HG02852 (cell line): ENCODE measurements at regions not wholly inside any gene's neighbourhood (a gene's known extent, or its start where the extent isn't known, plus 50 kb on each side); places are given as distances from the start of the nearest gene placed in this dataset.
A peak's percentile ranks its signal among the peaks of the same experiment; 100 is the strongest.

Experiments
- ATAC-seq: cut with Tn5 transposase; IDR thresholded peaks from one replicate; pipeline ENCODE4 v1.9.1; 2021; ENCODE audit warnings: mild to moderate bottlenecking, moderate library complexity; ENCODE audit not compliant: unreplicated experiment

DNA sequence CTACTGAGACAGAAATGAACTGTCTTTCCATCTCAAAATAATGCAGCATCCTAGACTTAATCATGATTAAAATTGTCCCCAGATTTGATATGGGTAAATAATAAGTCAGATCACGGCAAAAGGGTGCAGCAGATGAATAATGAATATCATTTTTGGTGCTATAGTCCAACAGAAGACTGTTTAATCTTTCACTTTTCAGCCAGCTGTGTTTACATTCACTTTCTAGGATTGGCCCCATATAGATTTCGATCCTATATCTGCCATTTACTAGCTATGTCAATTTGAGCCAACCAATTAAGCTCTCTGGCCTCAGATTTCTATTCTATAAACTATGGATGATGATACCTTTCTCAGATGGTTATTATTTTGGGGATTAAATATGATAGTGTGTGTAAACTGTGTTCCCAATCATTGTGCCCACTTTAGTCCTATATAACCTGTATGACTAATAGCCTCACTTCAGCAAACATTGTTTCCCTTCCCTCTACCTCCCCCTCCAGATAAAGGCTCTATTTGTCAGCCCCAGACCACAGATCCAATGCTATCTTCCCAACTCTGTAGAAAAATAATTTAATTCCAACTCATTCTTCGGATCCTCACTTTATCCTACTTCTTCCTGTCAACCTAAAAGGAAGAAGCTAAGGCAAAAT, 53.6 kb upstream of the NT5E start:
- no peak for ATAC-seq

DNA sequence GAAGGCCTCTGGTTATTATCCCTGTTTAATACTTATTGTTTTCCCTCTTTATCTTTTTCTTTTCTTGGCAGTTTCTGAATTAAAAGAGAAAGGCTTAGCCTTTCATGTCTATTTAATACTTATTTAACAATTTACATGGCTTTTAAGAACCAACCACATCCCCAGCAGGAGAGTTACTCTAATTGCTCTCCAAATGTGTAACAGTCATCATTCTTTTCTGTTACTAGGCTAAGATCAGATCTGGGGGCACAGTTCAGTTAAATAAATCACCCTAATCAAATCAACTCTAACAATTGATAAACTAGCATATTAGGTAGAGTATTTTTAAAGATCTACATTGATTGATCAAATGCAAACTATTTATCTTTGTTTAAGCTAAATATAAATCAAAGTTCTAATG, 54.1 kb upstream of the NT5E start:
- no peak for ATAC-seq

DNA sequence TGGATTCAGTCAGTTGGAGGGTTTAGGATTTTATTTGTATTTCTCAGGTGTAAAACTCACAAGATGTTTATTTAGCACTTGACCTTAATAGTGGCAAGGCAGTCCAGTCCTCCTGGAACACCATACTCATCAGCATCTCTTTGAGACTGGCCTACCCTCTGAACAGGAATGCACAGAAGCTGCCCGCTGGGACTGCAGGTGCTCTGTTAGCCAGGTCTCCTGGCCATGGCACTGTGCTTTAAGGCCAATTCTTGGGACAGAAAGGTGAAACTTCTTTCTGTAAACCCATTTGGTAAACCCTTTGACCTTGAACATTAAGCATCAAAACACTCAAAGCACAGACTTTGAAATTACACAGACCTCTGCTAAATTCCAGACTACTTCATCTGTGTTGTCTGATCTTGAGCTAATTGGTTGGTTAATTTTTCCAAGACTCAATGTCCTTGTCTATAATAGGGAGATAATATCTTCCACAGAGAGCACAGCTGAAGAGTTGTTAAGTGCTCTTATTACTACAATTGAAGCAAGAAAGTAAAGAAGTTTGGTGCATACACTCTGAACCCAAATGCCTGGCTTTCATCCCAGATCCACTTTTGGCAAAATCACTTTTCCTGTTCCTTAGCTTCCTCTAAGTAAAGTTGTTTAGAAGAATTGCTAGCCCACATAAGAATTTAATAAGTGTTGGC, 54.9 kb upstream of the NT5E start:
- no peak for ATAC-seq

DNA sequence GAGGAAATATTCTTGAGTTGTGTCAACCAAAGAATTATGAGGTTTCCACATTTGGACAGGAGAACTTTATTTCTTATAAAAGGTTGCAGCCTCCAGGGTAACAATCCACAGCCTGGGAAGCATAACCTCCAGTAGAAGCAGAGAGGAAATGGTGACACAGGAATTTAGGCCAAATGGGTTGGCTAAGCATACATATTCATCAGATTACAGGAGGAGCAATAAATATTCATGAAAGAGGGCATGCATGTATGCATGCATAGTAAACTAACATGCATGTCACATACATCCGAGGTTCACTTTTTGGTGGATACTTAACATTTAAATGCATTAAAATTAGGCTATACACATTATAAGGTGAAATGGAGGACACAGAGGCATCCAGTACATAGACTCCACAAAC, 55.7 kb upstream of the NT5E start:
- ATAC-seq = no peak

DNA sequence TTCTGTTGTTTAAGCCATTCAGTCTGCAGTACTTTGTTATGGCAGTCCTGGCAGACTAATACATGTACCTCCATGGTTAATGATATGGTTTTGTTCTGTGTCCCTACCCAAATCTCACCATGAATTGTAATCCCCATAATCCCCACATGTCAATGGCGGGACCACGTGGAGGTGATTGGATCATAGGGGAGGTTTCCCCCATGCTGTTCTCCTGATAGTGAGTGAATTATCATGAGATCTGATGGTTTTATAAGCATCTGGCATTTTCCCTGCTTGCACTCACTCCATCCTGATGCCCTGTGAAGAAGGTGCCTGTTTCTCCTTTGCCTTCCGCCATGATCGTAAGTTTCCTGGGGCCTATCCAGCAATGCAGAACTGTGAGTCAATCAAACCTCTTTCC, 57.5 kb upstream of the NT5E start:
- no peak for ATAC-seq

DNA sequence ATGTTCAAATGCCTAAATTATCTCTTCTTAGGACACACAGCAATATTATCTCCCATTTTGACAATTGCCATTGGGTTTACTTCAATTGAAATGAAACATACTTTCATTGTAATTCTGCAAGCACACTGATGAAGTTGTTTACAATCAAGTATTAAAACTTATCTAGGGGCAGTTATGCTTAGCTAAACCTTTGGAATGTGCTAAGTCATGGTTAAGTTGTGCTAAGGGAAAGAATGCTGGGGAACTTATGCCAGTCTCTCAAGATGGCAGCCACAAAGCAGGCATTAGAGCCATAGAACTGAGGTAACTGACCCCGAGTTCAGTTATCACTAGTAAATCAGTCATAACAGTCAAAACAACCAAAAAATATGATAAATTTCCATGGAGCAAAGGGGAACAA, 59.1 kb upstream of the NT5E start:
- no peak for ATAC-seq

DNA sequence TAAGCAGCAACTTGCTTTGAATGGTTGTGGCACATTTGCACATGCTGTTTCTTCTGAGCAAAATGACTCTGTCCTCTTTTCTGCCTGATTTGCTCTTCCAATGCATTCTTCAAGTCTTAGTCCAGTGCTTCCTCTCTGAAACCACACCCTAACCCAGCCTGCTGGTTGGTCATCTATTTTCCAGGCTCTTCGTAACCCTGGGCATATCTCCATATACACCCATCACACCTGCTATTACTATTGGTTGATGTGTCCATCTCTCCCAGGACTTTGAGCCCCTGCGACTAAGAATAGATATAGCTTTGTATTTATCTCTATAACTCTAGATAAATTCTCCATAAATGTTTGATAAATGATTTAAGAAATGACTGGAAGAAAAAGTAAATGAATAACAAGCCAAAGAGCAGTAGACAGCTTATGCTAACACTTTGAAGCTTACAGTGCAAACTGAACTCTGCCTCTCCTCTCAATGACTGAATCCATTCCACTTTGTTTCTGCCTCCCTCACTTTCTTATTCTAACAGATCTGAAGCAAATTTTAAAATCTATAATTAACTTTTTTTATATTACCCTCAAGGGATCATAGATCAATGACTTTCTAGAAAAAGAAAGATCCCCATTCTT, 59.7 kb upstream of the NT5E start:
- no peak for ATAC-seq

DNA sequence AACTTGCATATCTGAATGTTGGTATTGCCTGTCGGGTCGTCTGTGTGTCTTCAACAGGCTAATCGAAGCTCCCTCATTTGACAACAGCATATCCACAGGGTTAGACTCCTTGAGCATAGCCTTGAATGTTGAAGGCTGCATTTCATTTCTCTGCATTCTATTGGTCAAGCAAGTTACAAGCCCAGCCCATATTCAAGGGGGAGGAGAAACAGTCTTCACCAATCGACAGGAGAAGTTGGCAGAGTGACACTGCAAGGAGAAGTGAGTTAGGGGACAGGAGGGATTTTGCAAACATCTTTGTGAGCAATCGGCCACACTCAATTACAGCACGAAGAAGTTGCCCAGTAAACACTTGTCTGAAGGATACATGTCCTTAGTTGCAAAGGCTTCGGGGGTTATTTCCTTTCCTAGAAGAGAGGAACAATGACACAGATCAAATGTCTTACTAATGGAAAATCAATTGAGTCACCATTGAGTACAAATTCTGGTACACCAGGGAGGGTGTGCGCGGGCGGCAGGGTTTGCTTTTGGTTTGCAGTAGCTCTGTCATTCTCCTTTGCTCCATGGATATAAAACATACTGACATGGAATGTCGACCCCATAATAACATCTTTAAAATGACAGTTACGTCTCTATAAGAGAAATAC, 60.6 kb upstream of the NT5E start:
- no peak for ATAC-seq

DNA sequence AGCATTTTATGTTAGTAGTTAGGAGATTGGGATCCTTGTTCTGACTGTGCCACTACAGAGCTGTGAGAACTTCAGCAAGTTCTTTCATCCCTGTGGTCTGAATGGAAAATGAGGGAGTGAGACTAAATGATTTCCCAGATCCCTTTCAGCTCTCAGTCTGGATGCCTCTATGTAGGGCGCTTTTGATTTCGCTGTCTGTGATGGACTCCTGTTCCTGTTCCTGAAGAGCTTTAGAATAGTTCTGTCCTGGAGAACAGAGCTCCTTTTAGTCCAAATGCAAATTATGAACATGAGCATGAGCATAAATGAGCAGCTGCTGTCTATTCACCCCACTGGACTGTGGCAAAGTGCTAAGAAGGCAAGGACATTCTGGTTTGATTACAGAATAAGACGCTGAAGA, 61.4 kb upstream of the NT5E start:
- no peak for ATAC-seq

DNA sequence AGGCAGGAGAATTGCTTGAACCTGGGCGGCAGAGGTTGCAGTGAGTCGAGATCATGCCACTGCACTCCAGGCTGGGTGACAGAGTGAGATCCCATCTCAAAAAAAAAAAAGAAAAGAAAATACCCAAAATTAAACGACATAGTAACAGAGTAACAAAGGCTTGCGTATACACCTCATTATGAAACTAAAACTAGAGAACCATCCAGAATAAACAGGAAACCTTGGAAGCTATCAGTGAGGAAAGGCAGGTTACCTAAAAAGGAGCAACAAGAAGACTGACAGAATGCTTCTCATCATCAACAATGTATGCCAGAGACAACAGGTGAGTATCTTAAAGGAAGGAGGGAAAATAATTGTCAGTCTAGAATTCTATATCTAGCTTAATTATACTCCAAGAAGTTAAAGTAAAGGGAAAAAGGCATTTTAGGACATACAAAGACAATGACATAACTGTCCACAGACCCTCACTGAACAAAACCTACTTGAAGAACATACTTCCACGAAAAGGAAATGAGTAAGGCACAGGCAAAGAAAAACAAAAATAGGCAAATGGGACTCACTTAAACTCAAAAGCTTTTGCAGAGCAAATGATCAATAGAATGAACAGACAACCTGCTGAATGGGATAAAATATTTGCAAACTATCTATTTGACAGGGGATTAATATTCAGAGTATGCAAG, 64.1 kb upstream of the NT5E start:
- no peak for ATAC-seq

DNA sequence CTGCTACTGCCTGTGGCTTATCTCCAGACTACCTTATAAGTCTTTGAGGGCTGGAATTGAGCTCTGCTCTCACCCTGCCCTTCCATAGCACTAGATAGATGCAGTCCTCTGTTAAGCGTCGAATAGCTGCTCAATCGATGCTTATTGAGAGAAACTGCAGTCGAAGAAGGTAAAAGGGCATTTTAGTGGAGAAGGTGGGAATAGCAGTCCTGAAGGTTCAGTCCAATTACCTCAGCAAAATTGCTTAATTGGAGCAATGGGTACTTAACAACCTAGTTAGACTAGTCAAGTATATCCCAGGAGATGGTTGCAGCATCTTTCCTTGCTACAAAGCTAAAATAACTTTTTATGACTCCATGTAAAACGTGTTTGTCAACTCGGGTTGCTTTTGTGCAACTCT, 66.8 kb upstream of the NT5E start:
- no peak for ATAC-seq

DNA sequence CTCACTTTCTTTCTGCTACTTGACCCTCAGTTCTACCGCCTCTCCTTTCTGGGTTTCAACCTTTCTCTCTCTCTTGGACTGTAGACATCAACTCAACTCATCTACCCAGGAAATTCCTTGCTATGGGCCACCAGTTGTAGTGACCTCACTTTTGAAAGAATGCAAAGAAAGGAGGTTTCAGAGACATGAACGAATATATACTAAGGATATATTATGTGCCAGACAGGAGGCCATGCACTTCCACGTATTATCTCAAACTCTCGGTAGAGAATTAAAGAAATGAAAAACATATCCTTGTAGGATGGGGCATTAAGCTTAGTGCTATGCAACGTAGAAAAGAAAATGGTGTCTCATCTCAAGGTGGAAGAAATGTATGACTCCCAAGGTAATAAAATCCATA, 67.3 kb upstream of the NT5E start:
- ATAC-seq = no peak

DNA sequence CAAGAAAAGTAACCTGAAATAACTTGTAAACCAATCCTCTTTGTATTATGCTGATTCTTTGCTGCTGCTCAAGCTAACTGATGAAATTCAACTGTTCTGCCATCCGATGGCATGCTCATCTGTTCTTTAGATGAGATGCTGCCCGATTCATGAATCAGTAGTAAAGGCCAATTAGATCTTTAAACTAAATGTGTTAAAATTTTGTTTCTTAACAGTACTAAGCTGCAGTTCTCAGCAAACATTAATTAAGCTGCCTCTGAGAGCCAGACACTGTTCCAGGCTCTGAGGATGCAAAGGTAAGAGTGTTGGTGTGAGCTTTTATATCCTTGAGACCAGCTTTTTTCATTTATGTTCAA, 77.0 kb upstream of the NT5E start:
- no peak for ATAC-seq

DNA sequence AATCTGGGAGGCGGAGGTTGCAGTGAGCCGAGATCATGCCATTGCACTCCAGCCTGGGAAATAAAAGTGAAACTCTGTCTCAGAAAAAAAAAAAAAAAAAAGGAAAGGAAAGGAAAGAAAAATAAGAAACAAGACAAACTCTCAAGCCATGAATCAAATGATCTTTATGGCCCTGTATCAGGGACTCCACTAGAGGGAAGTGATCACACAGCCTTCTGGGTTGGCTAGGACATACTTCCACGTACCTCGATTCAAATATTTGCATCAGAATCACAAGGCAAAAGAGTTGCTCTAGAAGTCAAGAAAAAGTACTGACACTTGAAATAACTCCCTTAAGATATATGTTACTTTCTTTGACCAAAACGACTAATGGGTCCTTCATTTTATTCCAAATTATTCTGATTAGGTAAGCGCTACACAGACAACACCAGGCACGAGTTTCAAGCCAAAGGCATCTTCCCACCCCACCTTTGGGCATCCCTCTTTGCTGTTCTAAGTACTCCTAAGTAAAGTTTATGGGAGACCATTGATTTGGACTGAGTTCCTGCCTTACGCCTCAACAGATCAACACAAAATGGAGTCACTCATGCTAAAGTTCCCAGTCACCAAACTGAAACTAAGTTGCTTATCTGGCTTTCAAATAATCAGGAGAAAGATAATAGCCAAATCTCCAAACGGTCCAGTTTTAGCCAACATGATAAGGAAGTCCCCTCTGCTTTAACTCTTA, 77.5 kb upstream of the NT5E start:
- ATAC-seq = no peak

DNA sequence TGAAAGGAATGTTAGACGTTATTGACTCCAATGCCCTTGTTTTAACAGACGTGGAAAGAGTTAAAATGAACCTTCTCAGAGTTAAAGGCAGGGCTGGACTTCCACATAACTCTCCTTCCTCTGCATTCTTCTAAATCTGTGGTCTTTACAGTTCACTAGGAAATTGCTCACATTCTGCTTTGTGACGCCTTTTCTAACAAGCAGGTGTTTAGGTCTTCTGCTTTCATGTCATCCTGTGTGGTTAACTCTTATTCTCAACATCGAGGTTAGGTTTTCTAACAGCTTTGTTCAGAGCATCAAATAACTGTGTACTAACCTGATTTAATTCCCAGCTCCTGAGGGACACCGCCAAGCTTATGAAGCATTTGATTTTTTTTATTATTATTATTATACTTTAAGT, 81.3 kb upstream of the NT5E start:
- ATAC-seq = no peak

DNA sequence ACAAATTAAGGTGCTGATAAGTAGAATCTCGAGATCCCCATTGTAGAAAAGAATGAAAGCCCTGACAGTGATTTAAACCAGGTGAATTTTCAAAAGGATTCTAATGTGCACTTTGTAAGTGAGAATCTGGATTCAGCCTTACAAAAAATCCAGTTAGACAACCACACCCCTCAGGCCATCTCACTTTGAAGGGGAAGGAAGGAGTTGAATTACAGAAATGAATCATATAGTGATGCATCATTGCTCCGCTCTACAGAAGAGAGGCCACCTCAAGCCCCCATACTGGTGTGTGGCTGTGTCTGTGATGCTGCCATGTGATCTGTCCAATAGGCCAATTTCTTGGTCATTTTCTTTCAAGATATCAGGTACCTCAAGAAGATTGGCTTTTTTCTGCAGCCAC, 85.5 kb upstream of the NT5E start:
- ATAC-seq = peak; percentile 77

DNA sequence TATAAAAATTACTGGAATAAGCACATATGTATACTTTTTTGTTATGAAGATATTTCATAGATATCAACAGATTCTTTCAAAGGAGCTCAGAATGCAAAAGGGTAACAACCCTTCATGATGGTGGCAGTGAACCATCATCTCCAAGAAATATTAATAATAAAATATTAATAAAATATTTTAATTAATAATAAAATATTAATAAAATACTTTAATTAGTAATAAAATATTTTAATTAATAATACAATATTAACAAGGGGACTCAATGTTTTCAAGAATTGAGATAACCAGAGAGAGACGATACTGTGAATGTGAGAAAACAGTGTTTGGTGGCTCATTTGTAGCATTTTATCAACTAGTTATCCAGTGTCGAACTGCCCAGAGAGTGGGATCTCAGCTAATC, 86.0 kb upstream of the NT5E start:
- no peak for ATAC-seq

DNA sequence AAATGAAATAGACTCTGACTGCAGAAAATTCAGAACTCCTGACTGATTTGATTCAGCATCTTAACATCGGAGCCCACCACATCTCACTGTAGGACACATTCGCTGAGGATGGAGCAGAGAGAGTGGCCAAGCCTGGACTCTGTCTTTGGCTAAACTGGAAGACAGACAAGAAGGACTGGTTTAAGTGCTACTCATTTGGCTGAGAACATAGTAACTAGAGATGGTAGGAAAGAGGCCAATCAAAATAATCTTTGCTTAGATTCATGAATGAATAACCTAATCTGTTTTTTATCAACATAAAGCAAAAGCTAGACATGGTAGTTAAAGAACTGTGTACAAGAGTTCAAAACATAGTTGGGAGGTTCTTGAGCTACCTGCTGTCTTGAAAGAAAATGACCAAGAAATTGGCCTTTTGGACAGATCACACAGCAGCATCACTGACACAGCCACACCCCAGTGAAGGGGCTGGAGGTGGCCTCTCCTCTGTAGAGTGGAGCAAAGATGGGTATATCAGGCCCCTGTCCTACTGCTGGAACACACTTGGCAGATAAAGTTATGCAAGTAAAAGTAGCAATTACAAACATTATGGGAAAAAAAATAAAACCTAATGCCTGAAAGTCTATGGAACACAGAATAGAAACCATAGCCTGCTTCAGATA, 87.1 kb upstream of the NT5E start:
- no peak for ATAC-seq

DNA sequence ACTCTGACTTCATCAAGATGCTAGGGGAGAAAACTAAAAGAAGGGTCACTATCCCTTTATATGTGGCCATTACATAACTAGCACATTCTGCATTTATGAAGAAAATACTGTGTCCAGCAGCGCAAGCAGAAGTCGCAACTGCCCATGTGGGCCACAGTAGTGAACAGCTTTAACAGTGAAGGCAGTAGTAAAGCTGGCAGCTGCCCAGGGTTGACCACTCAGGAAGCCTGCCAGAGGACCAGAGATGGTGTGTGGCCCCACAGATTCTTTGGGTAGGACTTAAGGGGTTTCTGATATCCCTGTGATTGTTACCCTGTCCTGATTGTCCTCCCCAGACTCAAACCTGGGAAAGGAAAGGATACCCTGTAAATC, 88.3 kb upstream of the NT5E start:
- no peak for ATAC-seq

DNA sequence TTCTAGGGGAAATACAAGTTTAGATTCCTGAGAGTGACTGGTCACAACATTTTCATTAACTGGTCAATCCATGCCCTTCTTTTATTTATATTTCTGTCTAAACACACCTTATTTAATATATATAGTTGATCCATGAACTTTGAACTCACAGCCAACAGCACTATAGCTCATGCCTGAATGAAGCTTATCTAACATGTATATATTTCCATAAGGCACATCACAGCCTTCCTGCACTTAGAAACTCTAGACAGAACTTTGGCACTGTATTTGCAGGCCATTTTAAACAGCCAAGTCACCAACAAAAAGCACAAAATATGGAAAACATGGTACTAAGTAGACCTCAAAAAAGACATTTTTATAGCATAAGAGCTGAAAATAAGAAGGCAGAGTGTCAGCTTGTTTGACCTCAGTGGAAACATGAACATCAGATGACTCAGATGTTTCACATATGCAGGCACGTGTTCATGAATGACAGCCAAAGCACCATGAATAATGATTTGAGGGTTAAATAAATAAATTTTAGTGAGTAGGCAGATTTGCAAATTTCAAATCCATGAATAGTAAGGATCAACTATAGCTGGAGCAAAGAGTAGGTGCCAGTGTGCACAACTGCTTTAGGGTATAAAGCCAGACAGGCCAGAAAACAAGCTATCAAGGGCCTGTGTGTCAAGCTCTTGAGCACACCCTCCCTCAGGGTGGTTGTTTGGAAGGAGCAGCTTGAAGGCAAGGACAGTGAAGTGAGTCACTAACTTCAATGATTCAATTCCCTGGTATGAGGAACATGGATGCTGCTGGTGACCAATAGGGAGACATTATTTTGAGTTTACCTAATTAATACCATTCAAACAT, 88.9 kb upstream of the NT5E start:
- no peak for ATAC-seq
